Left colon (tissue), 2 donors: ENCODE measurements at regions not wholly inside any gene's neighbourhood (a gene's known extent, or its start where the extent isn't known, plus 50 kb on each side); places are given as distances from the start of the nearest gene placed in this dataset.

ENCODE experiments used
- ATAC-seq: fragments of 200-7000 bp; cut with Tn5 transposase; one replicate; pipeline ENCODE4 v1.9.1; 2020; ENCODE audit warnings: mild to moderate bottlenecking, moderate library complexity
- DNase-seq, 2 donors: peaks; one replicate each; pipeline ENCODE4 v3.0.0-alpha.2; 2020
- intact Hi-C, 2 donors: fragments of 100-400 bp; cut with DNase I in 1 of 2; cut with micrococcal nuclease in 1 of 2; formaldehyde crosslinking; loops; one replicate each; pipeline versions ENCODE4 v1.11.2 to v1.14.0; 2022; cut with DNase I, micrococcal nuclease
- donor health status: DM: no; HTN: no; CAD: no.
- donor health status: DM: yes; HTN: yes; CAD: no.

DNA sequence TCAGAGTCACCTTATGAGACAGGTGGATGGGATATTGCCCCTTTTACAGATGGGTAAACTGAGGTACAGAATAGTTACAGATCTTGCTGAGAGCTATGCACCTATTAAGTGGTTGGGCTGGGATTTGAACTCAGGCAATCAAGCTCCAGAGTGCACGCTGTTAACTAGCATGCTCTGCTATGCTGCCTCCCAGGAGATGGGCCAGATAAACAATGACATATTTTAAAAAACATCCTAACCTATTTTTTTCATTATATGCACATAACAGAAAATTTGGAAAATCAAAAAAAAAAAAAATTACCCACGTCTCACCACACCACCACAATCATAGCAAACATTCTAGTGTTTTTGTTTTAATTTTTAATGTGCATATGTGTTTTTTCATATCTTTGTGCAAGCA lies 123.4 kb upstream of the STC2 start:
- intact Hi-C loops = no loop called here
- ATAC-seq (no peak), DNase-seq (no peak)

DNA sequence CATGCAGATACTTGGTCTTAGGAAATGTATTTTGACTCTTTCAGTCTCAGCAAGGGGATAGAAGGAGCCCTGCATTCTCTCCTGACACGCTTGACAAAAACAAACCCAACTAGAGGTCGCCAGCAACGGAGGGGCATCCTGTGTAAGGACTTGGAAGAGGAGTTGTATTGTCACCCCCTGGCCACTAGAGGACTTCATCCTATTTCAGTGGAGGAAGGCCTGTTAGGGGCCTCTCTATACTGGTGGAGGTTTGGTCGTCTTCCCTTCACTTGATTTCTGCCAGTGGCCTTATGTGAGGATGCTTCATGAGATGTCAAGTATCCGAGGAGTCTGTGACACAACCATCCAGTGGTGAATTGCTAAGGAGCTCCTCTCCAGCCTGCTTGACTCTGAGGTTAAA lies 122.8 kb upstream of the STC2 start:
- ATAC-seq (no peak), DNase-seq (no peak)
- intact Hi-C loops = no loop called here

DNA sequence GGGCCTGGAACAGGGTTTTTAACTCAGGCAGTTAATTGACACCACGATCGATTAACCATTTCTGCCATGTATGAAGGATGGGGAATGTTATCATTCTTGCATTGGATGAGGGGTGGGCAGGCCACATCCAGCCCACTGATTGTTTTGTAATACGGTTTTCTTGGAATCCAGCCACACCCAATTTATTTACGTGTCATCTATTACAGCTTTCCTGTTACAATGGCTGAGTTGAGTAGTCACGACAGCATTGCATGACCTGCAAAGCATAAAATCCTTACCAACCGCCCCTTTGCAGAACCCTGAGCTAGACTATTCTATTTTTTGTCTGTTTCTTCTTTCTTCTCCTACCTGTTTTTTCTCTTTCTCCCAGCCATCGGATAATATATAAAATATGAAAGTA lies 122.0 kb upstream of the STC2 start:
- DNase-seq (no peak), ATAC-seq (no peak)
- intact Hi-C loops = no loop called here

DNA sequence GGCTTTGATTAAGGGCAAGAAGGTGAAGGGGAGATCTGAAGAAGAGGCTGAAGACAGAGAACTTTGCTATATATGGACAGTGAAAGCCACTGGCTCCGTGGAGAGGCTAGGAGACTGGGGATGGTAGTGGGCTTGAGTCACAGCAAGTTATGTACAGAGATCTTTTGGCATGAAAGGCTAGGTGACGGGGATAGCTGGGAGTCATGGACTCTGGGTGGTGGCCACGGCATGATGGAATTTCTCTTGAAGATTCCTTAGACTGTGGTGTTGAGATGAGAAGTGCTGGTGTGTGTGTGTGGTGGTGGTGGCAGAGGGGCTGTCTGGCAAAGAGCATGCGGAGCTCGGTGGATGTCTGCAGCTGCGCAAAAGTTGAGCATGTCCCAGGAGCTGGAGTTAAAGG lies 120.6 kb upstream of the STC2 start:
- intact Hi-C loops = no loop called here
- DNase-seq (no peak), ATAC-seq (no peak)

DNA sequence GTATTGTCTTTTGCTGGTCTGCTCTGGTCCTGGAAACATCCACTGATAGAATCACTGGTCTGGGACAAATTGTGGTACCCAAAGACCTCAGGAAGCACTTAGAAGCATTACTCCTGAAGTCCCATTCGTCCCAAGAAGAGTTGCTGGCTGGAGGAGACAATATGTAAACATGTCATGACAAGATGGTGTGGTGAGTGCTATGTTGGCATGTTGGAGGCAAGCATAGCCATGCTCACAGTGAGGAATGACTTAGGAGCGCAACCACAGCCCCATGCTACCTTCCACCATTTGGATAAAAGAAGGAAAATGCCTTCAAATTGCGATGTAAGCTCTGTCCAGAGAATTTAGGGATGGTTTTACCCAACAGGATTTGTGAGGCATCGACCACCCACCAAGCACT lies 115.8 kb upstream of the STC2 start:
- no peak for ATAC-seq

DNA sequence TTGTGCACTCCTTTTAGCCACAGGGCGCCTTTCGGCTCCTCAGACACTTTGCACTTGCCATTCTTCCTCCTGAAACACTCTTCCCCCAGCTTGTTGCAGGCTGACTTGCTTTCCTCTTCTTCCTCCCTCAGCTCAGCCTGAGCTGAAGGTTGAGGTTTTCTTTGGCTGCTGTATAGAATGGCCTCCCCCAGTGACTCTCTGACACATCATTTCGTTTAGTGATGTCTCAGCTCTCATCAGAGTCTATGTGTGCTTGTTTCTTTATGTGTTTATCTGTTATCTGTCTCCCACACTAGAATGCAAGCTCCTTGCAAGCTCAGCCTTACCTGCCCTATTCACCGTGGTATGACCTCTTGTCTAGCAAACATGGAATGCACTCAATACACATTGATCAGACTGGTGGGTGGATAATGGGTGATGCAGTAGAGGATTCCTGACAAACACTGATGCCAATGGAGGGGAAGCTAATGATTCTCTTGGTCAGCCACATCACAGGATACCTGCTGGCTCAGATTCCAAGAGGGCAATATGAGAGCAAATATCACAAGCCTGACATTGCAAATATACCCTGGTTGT lies 112.9 kb upstream of the STC2 start:
- no peak for ATAC-seq
- DNase-seq = no peak
- intact Hi-C loops = no loop called here

More for the DNA sequence above, 115.8 kb upstream of the STC2 start:
- intact Hi-C loops = no loop called here
- no peak for DNase-seq

DNA sequence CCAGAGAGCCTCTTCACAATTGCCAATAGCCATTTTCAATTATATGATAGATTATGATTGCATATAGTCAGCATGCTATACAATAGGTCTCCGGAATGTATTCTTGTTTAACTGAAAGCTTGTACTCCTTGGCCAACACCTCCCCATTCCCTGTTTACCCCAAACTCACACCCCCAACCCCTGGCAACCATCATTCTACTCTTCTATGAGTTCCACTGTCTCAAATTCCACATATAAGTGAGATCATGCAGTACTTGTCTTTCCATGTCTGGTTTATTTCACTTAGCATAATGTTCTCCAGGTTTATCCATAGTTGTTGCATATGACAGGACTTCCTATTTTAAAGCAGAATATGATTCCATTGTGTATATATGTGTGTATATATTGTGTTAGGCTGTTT lies 110.7 kb upstream of the STC2 start:
- intact Hi-C loops = no loop called here
- no peak for ATAC-seq
- no peak for DNase-seq

DNA sequence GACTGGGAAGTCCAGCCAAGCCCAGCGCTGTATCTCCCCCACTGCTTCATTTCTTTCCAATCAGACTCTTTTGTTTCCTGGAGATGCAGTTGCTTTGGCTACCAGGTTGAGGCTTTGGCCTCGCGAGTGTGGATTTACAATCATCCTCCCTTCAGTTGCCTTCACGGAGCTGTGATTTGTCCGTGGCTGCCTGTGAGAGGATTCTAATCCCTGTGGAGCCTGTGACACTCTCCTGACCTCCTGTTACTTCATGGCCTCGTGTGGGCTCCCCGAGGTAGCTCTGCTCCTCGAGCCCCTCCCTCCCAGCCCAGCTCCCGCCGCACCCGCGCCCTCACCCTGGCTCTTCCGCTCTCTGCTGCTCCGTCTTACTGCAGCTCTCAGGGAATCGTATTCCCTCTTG lies 107.2 kb upstream of the STC2 start:
- no peak for DNase-seq
- ATAC-seq = no peak
- intact Hi-C loops = no loop called here

DNA sequence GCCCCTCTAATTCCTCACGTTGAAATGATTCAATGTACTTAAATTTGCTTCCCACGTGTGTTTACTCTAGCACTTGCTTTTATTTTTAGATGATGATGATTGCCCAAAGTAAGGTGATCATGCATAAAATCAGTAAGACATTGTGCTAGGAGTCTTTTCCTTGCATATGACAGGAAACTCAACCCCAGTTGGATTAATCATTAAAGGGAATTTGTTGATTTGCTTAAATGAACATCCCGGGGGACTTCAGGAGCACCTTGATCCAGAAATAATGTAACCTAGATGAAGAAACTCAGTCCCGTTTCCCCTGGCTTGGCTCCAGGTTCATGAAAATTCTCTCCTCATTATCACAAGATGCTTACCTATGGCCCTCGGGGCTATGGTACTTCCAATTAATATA lies 106.1 kb upstream of the STC2 start:
- no peak for DNase-seq
- ATAC-seq = no peak

DNA sequence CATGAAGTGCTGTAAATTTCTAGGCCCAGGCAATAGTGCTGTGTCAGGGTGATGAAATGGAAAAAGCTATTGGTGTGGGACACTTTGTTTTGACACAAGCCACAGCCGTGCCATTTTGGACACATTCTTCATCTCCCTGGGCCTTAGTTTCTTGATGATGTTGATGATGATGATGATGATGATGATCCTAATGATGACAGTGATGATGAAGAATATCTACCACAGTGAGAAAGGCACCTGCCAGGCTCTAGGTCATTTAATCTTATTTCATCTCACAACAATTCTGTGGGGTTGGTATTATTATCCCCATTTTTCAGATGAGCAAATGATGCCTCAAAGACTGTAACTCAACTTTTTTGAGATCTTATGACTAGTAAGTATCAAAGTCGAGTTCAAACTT lies 102.2 kb upstream of the STC2 start:
- intact Hi-C loops = no loop called here
- DNase-seq (no peak), ATAC-seq (no peak)

More for the DNA sequence above, 106.1 kb upstream of the STC2 start:
- intact Hi-C loops = no loop called here

DNA sequence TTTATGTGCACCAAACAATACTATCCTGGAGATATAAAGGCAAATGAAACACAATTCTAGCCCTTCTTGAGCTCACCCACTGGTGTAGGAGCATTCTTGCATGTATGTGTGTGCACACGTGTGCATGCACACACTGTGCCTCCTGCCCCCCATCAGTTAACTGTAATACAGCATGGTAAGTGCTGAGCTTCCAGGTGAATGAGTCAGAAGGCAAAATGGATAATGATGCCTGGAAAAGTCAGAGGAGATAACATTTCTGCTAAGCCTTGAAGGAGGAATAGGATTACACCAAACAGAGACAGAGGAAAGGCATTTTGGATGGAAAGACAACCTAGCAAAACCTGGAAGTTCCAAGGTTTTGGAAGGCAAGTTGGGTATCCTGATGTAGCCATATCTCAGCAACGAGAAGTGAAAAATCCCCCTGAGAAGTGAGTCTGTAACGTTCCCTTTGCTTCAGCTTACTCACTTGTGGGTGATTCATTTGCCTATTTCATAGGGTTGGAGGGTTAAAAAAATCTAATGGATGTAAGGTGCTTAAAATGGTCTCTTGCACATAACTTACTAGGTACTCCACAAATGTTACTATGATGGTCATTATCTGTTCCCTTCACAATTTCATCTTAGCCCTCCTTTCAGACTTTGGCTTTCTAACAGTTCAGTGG lies 101.4 kb upstream of the STC2 start:
- DNase-seq (no peak), ATAC-seq (no peak)

DNA sequence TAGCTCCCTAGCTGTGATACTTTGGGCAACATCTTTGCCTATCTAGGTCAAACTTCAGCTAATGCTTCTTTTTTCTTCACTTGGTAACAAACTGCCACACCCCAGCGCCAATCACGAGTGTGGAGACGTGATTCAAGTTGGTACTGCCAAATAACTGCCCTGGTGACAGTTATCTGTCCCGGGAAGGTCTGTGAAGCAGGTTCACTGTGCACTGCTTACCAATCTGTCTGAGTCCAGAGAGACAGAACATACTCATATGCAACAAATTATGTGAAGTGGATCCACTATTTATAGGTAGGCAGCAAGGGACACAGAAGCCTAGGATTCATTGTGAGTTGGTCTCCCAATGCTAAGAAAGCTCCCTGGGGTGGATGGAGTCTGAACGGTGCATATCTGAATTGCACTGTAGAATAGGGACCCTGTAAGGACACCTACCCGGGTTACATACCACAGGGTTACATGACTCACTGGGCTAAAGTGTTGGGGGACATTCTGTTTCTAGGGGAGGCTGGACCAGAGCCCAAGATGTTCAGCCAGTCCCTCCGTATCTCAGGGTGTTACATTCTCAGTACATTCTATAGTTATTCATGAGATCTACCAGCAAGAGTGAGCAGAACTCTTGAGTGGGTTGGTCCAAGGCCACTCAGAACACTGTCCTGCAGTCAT lies 95.4 kb upstream of the STC2 start:
- DNase-seq = no peak
- no peak for ATAC-seq
- intact Hi-C loops = no loop called here

More for the DNA sequence above, 101.4 kb upstream of the STC2 start:
- intact Hi-C loops = no loop called here

DNA sequence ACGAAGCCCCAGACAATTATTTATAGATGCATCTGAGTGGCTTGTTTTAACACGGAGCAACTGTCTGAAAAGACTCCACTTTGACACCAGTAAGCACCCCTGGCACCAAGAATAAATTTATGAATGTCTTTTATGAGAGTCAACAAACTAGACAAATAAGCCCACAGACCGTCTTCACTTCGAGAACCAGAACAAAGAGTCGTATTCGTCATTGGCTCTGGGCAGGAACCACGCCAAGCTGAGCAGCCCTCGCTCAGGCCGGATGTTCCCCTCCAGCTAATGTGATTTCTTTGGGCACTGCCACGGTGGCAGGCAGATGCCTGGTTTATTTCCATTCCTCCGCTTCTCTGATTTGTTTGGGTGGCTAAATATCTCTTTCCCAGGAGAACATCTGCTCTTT lies 91.9 kb upstream of the STC2 start:
- intact Hi-C loops = no loop called here
- DNase-seq = no peak
- no peak for ATAC-seq

DNA sequence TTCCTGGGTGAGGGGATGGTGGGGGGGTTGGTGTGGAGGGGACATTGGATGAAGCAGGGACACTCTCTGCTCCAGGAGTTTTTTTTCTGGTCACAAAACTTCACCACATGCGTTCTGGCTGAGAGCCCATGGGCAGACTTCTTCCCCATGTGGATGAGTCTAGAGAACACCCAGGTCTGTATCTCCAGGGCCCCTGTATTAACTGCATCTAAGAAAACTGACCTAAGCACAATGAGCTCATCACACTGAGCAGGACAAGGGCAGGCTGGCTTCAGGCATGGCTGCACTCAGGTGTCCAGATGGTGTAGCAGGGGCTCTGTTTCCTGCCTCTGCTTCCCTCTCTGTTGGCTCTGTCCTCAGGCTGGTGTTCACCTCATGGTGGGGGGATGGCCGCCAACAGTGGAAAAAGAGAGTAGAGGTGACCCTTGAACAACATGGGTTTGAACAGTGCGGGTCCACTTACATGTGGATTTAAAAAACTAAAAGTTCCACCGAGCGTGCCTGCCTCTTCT lies 85.3 kb upstream of the STC2 start:
- intact Hi-C loops = no loop called here

DNA sequence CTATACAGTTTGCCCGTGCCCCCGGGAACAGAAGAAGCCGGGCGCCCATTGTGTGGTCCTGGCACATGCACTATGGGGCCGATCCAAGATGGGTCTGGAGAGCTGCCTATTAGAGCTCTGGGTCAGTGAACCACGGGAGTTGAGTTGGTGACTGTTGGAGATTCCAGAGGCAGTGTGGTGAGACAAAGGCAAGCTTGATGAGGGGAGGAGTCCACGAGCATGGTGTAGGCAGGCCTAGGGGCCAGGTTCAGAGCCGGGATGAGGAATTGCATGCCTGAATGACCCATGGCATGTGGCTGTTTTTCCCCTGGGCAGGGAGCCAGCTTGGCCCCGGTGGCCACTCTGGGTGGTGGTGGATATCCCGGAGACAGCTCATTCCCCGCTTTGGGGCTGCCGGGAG lies 84.4 kb upstream of the STC2 start:
- intact Hi-C loops = no loop called here

More for the DNA sequence above, 85.3 kb upstream of the STC2 start:
- DNase-seq (no peak), ATAC-seq (no peak)

DNA sequence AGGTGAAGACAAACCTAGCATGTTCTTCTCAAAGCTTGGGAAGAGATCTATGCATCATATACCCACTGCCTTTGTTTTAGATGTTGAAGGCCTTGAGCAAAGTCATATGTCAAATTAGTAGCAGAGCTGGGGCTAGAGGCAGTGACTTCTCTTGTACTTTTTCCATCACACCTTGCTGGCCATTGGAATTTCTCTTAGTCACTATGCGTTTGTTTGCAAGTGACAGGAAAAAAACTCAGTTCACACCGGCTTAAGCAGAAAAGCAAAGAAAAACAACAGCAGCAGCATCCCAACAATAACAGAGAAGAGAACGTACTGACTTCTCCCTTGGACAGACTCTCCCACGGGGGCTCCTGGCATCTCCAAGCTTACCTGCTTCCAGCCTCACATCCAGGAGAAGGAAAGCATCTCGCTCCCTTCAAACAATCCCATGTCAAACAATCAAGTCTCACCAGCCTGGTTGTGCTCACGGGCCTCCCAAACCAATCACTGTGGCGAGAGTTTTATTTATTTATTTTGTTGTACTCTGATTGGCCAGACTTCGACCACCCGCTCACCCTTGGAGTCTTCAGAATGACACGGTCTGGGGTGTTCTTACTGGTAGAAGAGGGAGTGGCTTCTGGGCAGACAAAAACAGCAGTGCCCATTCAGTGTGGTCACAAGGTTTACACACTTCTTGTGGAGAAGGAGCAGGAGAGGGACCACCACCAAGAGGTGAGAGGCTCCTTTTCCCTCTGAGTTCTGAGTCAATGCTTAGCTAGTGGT lies 83.8 kb upstream of the STC2 start:
- DNase-seq (no peak), ATAC-seq (no peak)
- intact Hi-C loops = no loop called here

More for the DNA sequence above, 84.4 kb upstream of the STC2 start:
- no peak for ATAC-seq
- DNase-seq = no peak

DNA sequence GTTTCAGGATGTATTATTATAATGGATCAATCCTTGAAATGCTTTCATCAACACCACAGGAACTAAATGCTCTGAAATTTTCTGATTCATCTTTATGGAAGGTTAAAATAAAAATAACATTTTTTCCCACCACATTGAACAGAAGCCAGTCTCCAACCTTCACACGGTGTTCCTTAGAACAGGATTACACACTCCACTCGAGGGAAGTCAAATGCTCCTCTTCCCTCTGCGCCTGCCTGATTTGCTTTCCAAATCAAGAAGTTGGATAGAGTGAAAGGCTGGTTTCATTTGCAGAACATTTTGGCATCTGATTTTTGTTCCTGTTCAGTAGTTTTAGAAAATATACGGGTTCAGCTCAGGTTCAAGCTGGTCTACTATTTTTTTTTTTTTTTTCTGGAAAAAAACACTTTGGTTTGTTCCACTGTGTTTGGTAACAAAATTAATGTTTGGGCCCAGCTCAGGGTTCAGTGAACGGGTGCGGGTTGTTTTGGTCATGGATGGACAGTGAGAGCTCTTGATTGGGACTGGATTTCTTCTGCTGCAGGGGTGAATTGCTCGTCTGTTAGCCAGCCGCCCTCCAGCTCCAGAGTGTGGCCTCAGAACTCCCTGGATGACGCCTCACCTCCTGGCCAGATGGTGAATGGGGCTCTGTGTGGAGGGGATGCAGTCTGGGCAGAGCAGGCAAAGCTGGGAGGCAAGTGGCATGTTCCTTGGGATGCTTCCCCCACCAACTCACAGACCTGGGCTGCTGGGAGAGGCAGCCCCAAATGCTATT lies 82.4 kb upstream of the STC2 start:
- intact Hi-C loops = no loop called here
- ATAC-seq (no peak), DNase-seq (no peak)

DNA sequence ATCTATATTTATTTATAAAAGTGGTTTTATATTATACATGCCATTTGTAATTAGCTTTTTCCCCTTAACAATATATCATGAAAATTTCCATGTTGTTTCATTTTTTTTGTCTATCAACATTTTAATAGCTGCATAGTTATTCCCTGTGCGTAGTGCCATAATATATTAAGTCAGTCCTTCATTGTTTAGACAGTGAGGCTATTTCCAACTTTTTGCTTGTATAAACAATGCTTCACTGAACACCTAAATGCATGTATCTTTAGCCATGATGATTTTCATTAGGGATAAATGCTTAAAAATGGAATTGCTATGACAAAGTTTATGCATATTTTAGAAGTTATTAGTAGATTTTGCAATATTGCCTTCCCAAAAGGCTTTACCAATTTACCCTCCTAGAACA lies 80.7 kb upstream of the STC2 start:
- ATAC-seq (no peak), DNase-seq (no peak)
- intact Hi-C loops = no loop called here

DNA sequence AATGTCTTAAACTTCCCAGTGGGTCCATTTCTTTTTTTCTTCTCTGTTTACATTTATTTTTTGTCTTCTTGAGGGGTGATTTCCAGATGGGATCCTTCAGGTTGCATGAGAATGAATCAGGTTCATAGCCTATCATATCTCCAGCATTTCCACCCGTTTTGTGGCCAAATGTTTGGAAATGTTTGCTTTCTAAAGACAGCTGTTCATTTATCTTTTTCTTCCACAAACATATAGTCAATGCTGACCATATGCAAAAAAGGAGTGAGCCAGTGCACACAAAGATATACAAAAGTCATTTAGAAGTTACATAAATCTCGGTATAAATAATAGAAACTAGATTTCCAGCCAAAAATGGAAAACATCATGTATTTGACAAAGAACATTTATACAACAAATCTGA lies 71.6 kb upstream of the STC2 start:
- DNase-seq = no peak
- ATAC-seq = no peak

More for the DNA sequence above, 71.6 kb upstream of the STC2 start:
- intact Hi-C loops = no loop called here
